ENCODE measurements at regions not wholly inside any gene's neighbourhood (a gene's known extent, or its start where the extent isn't known, plus 50 kb on each side); places are given as distances from the start of the nearest gene placed in this dataset.

DNA sequence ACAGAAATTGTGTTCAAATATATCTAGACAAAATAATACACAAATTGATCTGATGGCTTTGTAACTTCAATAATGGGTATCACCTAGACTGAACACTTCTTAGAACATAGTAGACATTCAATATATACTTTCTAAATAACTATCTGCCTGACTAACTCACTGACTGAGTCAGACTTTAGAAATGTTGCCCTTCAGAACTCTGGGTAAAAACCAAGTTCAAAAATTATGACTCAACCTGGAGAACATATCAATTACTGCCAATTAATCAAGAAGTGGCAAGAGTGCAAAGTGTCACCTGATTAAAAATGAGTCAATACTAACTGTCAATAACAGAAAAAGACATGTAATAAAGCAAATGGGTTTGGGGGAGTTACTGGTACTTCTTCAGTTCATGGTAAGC is 144.6 kb upstream of the TMCO5A start:
- DNase-seq (ENCODE audit: low spot score) = peak; percentile 76

DNA sequence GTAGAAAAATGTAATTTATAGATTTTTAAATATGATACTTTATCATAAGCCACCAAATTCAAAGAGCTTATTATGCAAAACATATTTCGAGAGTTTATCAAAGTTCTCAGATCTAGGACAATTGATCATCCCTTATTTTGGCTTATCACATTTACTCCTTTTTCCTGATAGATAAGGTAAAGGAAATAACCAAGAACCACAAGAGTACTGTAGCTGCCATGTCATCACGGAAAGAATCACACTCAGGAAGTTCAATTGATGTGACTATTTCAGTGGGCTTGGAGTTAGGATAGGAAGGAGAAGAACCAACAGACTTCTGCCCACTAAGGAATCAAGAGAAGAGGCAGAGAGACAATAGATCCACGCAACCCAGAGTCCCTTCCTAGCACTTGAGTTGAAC is 142.7 kb upstream of the TMCO5A start:
- DNase-seq (ENCODE audit: low spot score) = no peak

DNA sequence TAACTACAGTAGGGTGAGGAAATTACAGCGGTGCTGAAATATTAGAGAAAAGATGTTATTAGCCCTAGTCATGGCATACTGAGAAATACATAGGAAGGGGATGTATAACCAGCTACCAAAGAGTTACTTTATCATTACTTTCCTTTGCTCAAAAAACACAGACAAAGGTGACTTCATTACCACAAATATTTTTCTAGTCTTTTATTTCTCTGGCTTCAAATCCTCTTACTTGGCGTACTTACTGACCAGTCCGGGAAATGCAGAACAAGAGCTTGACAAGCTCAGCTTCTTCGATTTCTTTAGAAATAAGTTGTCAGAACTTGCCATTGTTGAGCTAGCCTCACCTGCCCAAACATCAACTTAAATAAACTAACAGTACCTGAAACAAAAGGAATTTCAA is 142.1 kb upstream of the TMCO5A start:
- DNase-seq (ENCODE audit: low spot score) = peak; percentile 9

DNA sequence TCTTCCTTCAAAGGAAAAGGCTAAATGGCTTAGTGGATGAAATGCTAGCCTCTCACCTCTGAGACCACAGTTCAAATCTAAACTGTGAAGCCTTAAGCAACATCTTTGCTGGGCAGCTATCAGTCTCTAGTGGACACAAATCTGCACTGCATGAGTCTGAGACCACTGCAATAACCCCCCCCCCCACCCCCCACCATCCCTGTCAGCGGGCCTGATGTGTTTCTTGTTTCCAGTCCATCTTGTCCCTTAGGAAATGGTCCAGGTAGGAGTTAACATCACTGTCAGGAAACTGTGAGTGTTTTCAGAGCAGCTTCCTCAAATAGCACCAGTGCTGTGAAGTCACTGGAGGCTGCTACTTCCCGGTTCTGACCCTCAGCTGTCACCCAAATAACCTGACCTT is 140.6 kb upstream of the TMCO5A start:
- no peak for DNase-seq (ENCODE audit: low spot score)

DNA sequence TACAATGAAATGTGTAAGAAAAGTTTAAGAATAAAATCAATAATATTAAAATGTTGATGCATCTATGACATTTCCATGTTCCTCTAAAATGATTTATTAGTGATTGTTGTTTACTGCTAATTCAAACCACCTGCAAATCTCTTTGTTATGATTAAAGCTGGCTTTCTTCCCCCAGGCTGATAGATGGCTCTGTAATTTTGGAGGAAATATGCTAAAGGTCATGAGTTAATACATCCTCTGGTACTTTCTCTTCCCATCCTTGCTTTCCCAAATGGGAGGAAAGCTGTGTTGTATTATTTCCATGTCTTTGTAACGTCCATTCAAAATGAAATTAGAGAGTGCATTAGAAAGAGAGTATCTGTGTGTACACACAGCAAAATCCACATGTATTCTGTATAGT is 139.5 kb upstream of the TMCO5A start:
- no peak for DNase-seq (ENCODE audit: low spot score)

DNA sequence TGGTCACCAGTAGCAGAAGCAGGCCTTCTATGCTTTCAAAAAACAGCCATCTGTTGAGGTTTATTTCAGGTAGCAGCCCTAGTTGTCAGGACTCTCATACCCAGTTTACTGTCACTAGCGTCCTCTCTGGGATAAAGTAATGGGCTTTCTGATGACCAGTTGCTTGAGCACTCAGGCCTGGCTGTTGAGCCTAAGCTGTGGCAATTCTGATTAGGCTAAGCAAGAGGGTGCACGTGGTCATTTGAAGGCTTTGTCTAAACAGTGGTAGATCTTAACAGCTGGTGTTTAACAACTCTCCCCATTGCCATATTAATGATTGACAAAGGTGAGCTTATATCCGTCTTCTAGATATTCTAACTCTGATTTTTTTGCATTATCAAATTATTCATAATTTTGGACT is 132.9 kb upstream of the TMCO5A start:
- DNase-seq (ENCODE audit: low spot score) = no peak

DNA sequence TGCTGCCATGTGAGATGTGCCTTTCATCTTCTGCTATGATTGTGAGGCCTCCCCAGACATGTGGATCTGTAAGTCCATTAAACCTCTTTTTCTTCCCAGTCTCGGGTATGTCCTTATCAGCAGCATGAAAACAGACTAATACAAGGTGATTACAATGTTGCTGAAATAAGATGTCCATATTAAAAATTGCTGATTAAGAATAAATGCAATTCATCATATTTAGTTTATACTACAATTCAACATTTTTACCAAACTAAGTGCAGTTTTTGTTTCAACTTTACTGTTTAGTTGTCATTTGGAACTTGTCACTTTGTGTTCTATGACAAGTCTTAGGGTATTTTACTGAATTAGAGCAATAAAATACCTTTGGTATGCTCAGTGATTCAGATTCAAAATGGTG is 127.6 kb upstream of the TMCO5A start:
- no peak for DNase-seq (ENCODE audit: low spot score)

DNA sequence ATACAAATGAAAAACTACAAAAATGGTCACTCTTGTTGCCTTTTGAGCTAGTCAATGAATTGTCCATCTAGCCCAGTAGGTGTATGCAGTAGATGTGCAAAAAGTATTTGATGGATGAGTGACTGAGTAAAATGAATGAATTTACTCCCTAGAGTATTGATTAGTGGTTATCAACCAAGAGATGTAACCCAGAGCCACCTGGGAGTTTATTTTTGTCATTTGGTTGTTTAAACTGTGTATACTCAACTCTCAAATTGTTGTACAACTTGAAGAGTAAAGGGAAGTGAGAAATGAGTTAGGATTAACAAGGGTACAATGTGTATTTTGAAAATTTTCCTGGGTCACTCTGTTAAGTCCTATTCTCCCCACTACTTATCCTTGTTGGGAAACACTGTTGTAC is 124.1 kb upstream of the TMCO5A start:
- no peak for DNase-seq (ENCODE audit: low spot score)

DNA sequence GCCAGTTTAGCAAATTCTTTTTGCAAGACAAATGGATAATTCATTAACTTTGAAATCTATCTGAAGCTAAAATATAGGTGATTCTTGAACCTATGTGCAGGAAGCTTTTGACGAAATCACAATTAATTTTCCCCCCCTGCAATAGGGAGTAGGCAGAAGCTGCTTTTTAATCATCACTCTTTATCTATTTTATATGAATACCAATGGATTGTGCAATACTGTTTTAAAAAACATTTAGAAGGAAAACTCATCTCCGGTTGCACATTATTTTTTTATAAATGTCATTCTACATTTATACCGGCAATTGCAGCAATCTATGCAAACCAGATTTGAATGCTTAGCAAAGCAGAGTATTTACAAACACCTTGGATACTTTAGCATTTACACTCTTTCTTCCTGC is 121.1 kb upstream of the TMCO5A start:
- DNase-seq (ENCODE audit: low spot score) = no peak

DNA sequence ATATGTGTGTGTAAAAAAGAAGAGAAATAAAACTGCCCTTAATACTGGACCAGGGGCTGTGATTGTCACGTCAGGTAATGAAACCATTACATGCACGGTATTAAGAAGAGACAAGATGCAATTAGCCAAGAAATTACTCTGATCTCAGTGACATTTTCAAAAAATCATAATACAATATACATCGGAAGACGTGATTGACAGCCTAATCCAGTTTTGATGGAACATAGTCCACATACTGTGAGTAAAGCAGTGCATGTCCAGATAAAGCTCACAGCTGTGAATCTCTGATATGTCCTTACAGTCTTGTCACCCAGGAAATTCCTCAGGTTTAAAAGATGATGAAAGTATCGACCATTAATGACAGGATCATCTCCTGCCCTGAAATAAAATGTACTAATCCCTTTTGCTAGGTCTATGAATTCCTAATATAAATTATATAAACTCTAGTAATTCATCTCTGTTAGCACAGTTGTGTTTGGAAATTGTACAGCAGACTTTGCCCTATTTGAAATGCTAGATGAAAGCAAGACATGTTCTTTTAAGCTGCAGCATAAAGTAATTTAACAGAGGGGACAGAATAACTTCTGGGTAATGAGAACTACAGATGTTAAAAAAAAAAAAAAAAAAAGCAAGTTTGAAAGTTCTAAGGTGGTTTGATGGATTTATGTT is 119.5 kb upstream of the TMCO5A start:
- no peak for DNase-seq (ENCODE audit: low spot score)

DNA sequence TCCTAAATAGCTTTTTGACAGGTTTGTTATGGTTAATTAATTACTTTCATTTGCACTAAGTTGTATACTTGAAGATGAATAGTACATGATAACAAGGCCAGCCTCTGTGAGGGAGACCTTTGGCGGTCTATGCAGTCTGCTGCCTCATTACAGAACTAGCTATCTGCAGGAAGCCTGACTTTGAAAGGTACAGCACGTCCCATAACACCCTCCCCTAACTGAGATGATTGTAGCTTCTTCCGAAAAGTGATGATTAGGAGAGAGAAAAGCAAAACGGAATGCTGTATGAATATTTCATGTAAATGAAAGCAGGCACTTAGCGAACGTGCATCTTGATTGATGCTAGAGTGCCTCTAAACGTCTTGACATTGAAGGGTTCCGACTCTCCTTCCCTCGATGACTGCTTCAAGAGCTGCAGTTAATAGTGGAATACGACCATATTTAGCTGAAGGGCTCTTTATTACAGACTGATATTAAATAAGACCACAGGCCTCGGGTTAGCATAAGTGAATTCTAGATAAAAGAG is 116.2 kb upstream of the TMCO5A start:
- no peak for DNase-seq (ENCODE audit: low spot score)

DNA sequence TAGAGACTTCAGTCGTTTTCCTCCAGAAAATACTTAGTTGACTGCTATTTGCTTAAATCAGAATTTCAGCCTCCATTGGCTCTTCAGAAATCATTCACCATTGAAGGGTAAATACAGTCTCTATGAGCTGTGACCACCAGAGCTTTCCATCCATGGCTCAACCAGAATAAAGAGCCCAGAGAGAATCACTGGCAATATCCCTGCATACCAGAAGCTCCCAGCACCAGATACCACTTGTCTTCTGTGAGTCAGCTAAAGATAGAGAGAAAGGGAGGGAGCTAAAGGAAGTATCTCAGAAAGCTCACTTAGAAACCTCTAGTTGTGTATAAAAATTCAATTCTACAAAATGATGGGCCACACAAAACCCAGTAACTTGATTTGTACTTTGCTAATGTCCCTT is 115.2 kb upstream of the TMCO5A start:
- DNase-seq (ENCODE audit: low spot score) = peak; percentile 17

DNA sequence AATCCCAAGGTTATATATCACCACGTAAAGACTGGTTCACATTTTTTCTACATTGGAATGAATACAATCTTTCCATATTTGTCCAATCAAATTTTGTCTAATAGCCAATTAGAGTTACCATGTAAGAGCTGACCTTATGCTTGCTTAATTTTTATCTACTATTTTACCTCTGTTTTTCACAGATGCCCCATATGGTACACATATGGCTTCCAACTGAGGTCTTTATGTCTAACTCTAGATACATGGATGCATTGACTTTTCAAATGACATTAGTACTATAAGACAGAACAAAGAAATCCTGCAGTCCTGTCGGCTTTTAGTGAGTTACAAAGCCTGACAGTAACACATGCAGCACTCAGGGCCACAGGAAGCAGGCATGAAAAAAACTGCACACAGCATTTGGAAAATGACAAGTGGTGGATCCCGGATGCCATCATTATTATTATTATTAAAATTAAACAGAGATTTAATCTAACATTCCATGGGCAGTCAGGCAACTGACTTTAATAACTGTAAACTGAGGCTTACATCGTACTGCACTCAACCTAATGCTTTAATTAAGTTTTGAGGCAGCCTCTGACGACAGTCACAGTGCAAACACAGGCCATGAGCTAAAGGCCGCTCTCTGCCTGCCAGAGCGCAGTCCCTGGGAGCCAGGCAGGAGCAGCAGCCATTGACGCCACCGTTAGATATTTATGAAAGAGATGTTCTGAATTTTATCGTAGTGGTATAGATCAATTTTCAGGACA is 113.9 kb upstream of the TMCO5A start:
- DNase-seq (ENCODE audit: low spot score) = no peak

DNA sequence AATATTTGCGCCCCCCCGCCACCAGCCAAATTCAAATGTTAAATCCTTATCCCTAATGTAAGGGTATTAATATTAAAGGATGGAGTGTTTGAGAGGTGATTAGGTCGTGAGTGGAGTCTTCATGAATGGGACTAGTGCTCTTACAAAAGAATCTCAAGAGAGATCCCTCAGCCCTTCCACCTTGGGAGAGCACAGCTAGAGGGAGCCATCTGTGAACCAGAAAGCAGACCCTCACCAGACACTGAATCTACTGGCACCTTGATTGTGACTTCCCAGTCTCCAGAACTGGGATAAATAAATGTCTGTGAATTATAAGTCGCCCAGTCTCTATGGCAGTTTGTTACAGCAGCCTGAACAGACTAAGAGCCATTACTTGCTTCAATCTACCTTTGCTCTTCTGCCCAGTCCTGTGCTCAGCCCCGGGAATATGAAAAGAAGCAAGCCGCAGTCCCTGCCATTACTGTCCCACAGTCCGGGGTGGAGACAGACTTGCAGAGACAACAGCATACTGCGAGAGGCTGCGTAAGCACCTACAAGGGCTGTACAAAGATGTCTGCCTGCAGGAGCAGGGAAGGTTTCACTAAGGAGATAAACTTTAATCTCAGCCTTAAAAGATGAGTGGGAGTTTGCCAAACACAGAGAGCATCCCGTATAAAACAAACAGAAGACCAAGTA is 110.7 kb upstream of the TMCO5A start:
- no peak for DNase-seq (ENCODE audit: low spot score)

DNA sequence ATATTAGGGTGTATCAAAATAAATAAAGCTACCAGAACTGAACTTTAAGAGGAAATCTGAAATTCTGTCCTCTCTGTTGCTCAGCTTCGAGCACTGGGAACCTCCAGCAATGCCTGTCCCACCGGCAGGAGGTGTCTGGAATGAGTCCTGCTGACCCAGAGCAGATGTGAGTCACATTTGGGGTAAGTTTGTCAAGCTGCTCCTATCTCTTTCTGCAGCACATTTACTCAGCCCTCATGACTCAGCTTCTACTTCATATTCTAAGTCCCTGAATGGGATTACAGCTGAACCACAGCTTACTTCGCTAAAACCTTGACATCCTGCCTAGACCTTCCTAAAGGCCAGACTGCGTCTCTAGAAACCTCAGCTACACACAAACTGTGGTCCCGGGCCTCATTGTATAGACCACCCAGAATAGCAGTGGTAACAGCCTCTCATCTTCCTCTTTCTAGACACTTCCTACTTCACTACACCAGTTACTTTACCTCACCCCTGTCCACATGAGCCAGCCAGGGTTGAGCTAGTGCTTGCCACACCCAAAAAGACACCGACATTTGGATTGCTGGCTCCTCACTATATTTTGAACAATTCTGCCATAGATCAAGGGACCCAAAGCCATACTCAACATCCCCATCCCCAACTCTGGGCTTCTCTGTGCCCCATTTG is 109.6 kb upstream of the TMCO5A start:
- peak; percentile 93 for DNase-seq (ENCODE audit: low spot score)

DNA sequence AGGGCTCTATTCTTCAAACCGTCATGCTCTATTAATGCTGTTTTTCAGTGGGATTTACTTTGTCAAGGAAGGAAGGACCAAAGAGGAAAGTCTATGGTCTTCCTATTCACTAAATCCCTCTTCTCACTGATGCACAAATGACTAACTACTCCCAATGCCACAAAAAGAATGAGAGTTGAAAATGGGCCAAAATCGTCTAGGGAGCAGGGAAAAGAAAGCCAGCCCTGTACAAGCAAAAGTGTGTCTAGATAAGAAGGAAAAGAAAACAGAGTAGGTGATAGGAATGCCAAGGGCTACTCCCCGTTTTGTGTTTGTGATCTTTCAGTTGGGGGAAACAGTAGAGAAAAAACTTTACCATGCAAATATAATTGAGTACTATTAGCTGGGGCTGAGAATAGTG is 97.2 kb upstream of the TMCO5A start:
- DNase-seq (ENCODE audit: low spot score) = peak; percentile 13

DNA sequence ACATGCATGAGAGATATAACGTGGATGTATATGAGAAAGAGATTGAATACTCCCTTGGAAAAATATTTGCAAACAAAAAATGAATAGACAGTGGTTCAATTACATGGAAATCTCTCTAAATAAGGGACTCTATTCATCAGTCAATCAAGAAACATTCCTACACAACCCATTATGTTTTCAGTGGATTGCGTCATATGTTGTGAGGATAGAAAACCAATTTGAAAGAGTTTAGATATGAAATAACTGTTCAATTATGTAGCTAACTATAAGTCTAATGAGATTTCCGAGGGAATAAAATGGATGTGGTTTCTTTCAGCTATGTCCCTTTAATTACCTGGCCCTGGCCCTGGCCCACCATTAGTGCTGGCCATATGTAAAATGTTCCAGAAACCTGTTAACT is 86.7 kb upstream of the TMCO5A start:
- DNase-seq (ENCODE audit: low spot score) = no peak

DNA sequence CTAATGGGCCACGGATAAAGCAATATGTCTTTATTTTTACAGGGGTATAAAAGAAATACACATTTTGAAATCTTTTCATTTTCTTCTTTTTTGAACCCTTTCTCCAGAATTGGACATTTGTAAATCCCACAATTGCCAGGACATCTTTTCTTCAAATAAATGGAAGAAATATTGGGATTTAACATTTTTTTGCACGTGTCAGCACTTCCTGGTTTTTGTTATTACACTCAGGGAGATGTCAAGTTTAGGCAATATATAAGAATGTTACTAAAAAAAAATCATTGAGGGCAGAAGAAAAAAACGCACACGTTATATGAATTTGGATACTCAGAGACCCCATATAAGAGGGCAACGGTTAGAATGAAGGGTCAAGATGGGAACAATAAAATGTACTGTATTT is 78.3 kb upstream of the TMCO5A start:
- no peak for DNase-seq (ENCODE audit: low spot score)

DNA sequence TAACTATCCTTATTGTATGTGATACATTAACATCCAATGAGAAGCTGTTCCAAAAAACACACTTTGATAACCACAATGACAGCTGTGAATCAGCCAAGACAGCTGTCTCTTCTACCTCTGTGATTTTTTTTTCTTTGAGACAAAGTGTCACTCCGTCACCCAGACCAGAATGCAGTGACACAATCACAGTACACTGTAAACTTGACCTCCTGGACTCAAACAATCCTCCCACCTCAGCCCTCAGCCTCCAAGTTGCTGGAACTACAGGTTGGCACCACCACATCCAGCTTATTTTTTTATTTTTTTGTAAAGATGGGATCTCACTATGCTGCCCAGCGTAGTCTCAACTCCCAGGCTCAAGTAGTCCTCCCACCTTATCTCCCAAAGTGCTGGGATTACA is 73.5 kb upstream of the TMCO5A start:
- DNase-seq (ENCODE audit: low spot score) = no peak

DNA sequence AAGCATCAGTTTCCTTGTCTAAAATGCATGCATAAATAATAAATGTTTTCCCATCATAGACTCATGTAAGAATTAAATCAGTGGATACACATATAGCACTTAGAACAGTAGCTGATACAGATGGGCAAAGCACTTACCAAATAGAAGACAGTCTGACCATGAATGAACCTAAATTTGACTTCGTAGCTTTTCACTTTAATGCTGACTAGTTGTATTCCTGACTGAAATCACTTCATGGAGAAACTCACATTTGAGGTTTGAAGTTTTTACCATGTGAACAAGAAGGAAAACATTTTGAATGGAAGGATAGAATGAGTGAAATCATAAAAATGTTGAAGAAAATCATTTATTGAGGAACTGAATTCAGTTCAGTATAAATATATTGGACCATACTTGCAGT is 68.8 kb upstream of the TMCO5A start:
- DNase-seq (ENCODE audit: low spot score) = no peak

DNA sequence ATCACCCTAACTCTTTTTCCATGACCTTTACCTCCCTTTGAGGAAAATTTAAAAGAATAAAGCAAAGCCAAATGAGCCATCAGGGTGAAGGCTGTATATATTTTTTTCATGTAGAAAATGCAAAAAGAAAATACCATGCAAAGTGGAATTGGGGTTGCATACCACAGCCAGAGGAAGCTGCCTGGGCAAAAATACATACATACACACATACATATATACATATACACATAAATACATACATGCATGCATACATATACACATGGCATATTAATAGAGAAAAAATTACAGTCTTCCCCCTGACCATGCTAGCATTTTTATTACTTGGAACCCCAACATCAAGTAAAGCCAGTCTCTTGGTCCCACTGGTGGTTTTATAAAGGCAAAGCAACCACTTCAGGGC is 63.7 kb upstream of the TMCO5A start:
- DNase-seq (ENCODE audit: low spot score) = no peak

DNA sequence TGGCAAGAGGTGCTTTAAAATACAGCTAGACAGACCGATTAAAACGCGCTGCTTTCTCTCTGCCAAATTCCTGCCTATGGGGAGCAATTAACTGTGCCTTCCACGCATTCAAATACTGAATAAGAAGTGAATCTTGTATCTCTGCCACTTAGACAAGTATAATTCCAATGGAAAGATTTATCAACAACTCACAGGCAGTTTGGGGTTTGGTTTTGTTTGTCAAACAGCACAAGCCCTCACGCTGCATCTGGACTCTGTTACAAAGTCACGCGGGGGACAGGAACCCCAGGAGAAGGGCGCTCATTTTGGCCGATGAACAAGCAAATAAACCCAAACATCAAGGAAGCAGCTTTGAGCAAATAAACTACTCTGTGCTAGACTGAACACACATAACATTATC is 61.8 kb upstream of the TMCO5A start:
- no peak for DNase-seq (ENCODE audit: low spot score)

DNA sequence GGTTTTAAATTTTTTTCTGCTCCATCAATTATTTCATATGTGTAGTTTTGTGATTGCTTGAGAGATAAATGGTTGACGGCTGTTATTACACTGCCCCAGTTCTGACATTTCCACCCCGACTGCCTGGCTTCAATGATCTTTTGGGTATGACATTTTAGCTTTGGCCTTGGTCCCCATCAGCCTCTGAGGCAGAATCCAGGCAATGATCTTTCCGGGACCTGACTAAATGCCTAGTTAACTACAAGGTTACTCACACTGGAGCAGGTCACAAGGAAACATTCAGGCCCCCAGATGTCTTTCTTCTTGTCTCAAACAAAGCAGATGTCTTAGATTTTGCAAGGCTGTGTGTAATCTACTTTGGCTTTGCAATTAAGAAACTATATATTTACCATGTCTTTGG is 61.1 kb upstream of the TMCO5A start:
- no peak for DNase-seq (ENCODE audit: low spot score)
